GM18870 (cell line): ENCODE measurements at regions not wholly inside any gene's neighbourhood (a gene's known extent, or its start where the extent isn't known, plus 50 kb on each side); places are given as distances from the start of the nearest gene placed in this dataset.

ENCODE experiments used
- ATAC-seq: cut with Tn5 transposase; IDR thresholded peaks from one replicate; pipeline ENCODE4 v1.9.1; 2021; ENCODE audit warnings: moderate library complexity; ENCODE audit not compliant: unreplicated experiment

DNA sequence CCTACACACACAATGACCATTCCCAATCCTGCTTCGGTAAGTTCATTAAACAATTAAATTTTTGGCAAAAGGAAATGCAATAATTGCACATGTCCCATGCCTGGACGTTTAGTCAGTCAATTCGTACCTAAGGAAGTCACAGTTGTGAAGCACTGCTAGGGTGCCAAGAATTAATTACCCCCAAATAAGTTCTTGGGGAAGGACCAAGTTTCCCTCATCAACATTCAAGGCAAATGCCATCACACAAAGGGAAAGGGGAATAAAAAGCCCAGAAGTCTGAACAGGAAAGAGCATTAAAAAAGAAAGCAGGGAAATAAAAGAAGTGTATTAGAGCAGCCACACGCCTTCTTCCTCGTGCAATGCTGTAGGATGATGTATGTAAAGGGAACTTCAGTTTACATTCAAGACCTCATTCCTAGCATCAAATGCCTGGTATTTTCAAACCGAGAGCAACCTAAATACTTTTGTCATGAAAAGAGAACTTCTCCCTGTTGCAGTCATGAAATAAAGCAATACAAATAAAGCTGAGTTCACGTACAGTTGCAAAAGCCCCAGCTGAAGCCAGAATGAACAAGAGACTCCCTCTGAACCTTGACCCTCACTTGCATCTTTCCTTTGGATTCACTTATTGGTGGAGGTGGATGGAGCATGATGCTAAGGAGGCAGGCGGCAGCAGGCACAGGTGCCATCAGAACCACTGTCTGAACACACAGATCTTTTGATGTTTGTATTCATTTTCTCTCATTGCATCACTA lies 124.0 kb upstream of the PPARGC1A start:
- no peak for ATAC-seq

DNA sequence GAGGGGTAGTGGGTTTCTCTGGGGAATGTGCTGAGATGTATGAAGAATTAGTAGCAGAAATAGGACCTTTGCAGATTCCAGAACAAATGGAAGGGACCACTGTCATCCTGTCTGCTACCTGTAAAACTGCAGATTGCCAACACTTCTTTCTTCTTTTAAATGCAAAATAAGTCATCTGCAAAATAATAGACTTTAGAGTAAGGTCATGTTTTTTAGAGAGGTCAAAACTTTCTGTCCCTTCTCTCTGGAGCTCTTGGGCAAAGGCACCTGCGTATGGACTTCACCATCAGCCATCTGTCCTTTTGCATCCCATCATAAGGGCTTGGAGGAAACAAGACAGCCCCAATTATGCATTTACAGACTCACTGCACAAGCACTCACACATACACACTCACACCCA lies 121.1 kb upstream of the PPARGC1A start:
- no peak for ATAC-seq

- ATAC-seq = no peak
These were observed 120.7 kb upstream of the PPARGC1A start for GRCh38 chr4:24010573-24010972.

DNA sequence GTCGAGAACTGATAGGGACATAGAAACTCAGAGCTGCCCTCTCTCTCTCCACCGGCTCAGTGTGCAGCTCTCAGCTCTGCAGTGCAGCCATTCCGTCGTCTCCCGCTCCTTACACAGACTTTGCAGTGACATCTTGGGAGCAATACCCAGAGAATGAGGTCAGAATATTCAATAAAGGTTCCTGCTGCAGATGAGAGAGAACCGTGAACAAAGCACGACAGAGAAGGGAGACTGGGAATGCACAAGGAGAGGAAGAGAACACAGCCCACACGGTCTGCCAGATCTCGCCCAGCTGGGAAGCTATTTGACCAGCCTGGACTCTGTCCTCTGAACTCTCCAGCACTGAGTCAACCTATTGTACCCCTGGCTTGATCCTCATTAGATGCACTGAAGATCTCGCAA lies 118.0 kb upstream of the PPARGC1A start:
- no peak for ATAC-seq

DNA sequence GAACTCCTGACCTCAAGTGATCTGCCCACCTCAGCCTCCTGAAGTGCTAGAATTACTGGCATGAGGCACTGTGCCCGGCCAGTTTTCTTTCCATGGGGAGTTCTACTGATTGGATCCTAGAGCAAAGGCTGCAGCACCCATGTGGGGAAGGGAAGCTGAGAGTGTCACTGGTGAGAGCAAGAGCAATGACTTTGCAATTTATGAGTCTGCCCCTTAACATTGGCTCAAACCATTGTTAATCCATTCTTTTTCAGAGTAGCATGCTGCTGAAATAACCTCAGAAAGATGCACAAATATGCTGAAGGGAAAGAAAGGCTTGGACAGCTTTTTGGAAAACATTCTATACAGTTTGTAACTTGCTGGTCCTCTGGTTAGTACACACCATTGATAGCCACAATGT lies 116.4 kb upstream of the PPARGC1A start:
- no peak for ATAC-seq

DNA sequence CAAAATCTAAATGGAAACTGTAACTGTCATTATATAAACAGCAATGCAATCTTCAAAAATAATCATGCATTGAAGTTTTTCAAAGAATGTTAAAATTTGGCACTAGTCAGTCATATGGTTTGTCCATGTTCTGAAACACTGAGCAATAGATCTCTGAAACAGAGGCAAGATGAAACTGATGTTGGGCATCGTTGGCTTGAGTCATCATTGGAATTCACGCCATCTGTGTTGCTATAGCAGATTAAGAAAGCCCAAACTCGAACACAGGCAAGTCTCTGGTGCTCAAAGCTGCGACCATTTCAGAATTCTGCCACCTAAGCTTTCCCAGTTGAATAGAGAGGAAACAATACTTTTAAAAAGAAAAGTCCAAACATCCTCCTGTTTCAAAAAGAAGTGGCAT lies 114.1 kb upstream of the PPARGC1A start:
- no peak for ATAC-seq

DNA sequence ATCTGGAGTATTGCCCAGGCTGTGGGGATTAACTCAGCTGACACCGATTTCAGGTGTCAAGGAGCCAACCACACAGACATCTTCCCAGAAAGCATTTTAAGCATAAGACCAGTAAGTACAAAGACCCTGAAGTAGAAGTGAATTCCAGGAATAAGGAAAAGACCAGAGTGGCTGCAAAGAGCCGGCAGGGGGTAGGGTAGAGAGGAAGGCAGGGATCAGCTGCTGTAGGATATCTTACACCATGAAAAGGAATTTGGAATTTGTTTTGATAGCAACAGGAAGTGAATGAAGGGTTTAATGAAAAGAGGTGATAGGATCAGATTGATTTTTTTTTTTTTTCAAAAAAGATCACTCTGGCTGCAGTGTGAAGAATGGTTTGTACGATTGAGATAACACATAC lies 113.6 kb upstream of the PPARGC1A start:
- ATAC-seq = no peak

DNA sequence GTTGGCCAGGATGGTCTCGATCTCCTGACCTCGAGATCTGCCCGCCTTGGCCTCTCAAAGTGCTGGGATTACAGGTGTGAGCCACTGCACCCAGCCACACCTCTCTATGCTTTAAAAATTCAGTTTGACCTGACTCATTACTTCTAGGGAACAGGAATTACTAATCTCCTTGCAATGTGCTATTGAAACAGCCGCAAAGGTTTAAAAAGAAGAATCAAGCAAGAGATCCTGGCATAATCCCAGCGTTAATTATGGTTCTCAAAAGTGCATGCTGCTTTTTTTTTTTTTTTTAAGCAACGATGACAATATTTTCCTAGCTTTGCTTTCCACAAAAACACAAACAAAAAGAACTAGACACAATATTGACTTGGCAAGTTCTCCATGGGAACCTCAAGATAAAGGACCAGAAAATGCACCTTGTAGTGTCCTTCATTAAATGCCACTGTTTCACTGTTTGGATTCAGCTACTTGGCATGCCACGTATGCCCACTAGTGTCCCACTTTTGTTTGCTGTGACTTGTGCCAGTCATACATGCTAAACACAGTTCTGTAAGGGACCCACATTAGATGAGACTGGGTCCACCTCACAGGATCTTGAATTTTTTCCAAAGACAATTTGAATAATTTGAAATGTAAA lies 112.6 kb upstream of the PPARGC1A start:
- no peak for ATAC-seq

GRCh38 chr4:24001486-24002329 lies 111.9 kb upstream of the PPARGC1A start:
- ATAC-seq = no peak

GRCh38 chr4:24000470-24000831 lies 110.6 kb upstream of the PPARGC1A start:
- ATAC-seq = no peak

DNA sequence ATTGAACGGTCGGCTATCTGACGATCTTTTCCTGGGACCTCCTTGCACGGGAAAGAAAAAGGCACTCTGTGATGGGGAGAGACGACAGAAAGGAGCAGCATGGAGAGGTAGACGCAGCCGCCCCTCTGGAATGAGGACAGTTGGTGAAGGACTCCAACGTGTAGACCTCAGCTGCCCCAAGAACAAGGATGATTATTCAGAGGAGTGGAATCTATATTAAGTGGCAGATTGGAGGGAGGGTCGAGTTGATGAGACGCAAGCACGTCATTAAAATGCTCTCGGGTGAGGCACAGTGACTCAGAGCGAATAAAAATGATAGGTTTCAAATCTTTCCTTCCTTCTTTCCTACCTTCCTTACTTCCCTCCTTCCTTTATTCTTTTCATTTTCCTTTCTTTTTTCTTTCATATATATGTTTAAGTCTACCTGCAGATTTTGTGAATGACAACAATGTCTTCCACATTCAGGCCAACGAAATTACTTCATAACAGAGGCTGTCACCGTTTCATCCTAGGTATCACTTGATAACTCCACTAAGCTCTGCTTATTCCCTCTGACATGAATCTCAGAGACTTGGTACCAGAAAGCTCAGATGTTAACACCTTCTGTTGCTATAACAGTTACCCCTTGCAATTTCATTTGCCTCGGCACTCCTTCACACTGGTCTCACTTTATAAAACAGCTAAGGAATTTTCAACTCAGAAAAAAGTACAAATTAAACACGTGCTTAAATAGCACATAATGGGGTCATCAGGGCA lies 110.0 kb upstream of the PPARGC1A start:
- no peak for ATAC-seq

DNA sequence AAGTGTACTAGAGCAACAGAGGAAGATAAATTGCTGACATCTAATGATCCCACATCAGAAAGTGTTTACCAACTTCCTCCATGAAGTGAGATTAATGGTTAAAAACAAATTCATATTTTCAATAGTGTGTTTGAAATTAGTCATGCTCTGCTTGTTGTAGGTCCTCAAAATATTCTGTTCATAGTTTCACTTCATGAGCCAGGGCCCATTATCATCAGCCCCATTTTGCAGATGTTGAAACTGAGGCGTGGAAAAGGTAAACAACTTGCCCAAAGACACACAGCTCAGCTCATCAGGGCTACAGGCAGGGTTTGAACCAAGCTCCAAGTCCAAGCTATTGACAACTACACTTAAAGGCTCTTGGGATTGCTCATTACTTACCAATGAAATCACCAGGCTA lies 103.5 kb upstream of the PPARGC1A start:
- peak; percentile 45 for ATAC-seq

DNA sequence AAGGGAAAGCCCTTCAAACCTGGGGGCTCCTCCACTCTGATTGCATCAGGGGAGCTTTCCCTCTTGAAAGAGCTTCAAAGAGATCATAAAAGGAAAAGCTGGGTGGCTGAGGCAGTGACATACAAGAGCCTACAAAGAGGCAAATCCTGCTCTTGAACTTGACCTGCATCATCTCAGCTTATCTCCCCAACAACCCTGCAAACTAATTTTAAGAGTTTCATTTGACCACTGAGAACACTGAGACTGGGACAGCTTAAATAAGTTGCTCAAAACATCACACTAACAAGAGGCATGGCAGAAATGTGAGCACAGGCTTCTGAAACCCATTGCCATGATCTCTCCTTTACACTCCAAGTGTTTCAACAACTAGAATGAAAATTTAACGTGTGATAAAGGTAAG lies 101.6 kb upstream of the PPARGC1A start:
- ATAC-seq = no peak

DNA sequence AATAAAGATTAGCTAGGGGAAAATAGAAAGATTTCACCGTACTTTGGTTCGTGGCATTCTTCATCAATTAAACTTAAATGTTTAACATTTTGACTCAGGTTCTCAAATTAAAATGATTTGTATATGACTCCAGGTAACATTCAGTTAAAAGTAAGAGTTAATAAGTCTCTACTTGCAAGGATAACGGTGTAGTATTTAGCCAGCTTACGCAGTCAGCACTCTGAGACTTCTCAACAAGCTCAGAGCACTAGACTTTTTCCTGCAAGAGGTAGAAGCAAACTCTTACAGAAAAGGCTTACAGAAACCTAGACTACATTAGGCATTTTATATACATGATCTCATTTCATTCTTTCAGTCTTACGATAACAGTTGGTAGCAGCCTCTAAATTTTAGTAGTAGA lies 96.4 kb upstream of the PPARGC1A start:
- no peak for ATAC-seq

- ATAC-seq = no peak
These were observed 91.5 kb upstream of the PPARGC1A start for GRCh38 chr4:23981328-23981727.

DNA sequence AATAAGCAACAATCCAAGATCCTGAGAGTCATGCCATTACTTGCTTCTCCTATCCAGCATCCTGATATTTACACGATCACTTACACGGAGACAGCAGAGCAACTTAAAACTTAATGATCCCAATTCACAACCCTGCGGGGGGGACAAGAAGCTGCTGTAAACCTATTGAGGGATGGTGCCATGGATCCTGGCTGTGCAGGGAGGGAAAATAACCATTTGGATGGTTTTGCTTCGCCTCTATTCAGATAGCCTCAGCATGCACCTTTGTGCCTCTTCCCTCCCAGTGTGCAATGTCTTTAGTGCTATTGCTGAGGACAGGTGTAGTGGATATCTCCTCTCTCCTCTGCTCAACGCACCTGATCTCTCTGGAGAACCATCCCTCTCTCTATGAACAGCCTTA lies 89.7 kb upstream of the PPARGC1A start:
- no peak for ATAC-seq

DNA sequence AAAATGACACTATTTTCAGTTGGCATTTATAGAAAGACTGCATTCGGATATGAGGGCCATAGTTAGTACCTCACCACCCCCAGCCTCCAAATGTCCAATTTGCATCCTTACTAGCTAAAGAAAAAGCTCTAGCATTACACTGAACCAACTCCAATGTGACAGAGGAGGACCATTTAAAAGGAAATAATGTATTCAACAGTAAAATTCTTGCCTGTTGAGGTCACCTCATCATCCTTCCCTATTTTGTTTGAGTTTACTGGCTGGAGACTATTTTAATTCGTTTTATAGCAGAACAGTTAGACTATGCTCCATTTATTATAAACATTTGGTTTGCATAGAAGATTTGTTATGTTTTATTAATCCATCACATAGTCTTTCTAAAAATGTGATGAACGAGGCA lies 88.2 kb upstream of the PPARGC1A start:
- no peak for ATAC-seq

- ATAC-seq = no peak
These were observed 86.6 kb upstream of the PPARGC1A start for GRCh38 chr4:23976423-23976822.

DNA sequence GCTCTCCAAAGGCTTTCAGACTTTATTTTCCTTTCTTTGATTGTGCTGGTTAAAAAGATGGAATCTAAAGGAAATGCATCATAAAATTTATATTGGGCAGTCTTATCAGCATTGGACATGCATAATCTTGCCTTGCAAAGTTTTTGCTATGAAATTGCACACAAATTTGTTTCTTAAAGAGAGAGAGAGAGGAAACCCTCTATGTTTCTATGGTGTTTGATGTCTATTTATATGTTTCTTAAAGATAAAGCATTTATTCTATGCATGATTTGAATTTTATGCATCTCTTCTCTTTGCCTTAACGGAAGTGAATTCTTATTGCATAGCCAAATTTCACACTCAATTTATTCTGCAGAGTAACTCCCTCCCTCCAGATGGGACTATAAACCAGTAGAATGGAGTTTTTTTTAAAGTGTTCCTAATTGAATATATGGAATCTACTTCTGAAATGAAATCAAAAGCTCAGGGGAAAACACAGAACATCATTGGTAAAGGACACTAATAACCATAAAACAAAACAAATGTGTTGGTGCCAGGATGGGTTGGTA lies 83.5 kb upstream of the PPARGC1A start:
- ATAC-seq = no peak

- ATAC-seq = no peak
These were observed 83.0 kb upstream of the PPARGC1A start for GRCh38 chr4:23972805-23973204.

- ATAC-seq = no peak
These were observed 82.3 kb upstream of the PPARGC1A start for GRCh38 chr4:23972187-23972586.
